Activated CD4-positive, alpha-beta T cell treated with anti-CD3 and anti-CD28 coated beads for 36 hours (primary cell): ENCODE measurements at regions not wholly inside any gene's neighbourhood (a gene's known extent, or its start where the extent isn't known, plus 50 kb on each side); places are given as distances from the start of the nearest gene placed in this dataset.

Experiments used
- ATAC-seq: fragments of 200-7000 bp; cut with Tn5 transposase; one replicate; pipeline ENCODE4 v1.10.0; 2021; ENCODE audit warnings: mild to moderate bottlenecking, moderate library complexity
- CTCF ChIA-PET: fragments of 350-600 bp; sonication (Branson Sonifier 250); formaldehyde crosslinking; loops from one replicate; lab custom pipeline; 2021; ENCODE audit warnings: antibody characterized with exemption; lab: Charles Lee
- POLR2A ChIA-PET: fragments of 350-600 bp; sonication (Branson Sonifier 250); formaldehyde crosslinking; loops from one replicate; lab custom pipeline; 2021; ENCODE audit warnings: antibody characterized with exemption, inconsistent platforms; lab: Charles Lee
- DNase-seq: peaks from one replicate; pipeline ENCODE4 v3.0.0-alpha.2; 2020
- H3K27ac Mint-ChIP-seq: one replicate; pipeline ENCODE4 v1.8.0; 2021; ENCODE audit warnings: mixed read lengths
- H3K27me3 Mint-ChIP-seq: one replicate; pipeline ENCODE4 v1.8.0; 2021; ENCODE audit warnings: mixed read lengths
- H3K36me3 Mint-ChIP-seq: one replicate; pipeline ENCODE4 v1.8.0; 2021; ENCODE audit warnings: low read depth, mixed read lengths
- H3K4me1 Mint-ChIP-seq: one replicate; pipeline ENCODE4 v1.8.0; 2021; ENCODE audit warnings: mixed read lengths
- H3K4me3 Mint-ChIP-seq: one replicate; pipeline ENCODE4 v1.8.0; 2021; ENCODE audit warnings: mild to moderate bottlenecking, moderate library complexity, mixed read lengths
- H3K9me3 Mint-ChIP-seq: one replicate; pipeline ENCODE4 v1.8.0; 2021; ENCODE audit warnings: low read depth, mixed read lengths
- intact Hi-C, 2 experiments: fragments of 100-400 bp; cut with DNase I in 1 of 2; cut with micrococcal nuclease in 1 of 2; formaldehyde crosslinking; loops; one replicate each; pipeline versions ENCODE4 v1.14.2 to v1.15.1; 2022 to 2024; cut with DNase I, micrococcal nuclease

DNA sequence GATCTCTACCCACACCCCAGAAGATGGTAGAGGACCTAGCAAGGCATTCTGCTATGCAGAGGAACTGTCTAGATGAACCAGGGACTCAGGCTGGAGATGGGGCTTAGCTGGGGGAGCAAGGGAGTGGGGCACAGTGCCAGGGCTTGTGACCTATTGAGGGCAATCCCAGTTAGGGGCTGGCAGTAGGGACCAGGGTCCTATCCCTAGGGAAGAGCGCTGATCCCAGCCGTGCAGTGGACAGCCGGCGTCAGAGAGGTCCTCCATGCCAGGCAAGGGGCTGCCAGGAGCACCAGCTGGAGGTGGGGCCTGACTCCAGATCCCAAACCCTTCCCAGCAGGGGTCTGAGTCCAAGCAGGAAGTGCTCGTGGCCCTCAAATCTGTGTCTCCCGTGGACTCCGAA, 52.7 kb upstream of the NEURL1B start:
- no peak overlapping the region for H3K4me3 Mint-ChIP-seq
- ATAC-seq, result no peak

GRCh38 chr5:172587061-172587405, 54.0 kb upstream of the NEURL1B start:
- Mint-ChIP-seq H3K36me3 (no peaks in the 10 kb centered on the region), H3K27ac (no peak overlapping the region), H3K27me3 (peaks cover 9% of the 10 kb centered on the region), H3K9me3 (no peaks in the 10 kb centered on the region), H3K4me3 (no peak overlapping the region), H3K4me1 (no peaks in the 10 kb centered on the region)
- ATAC-seq (no peak), DNase-seq (no peak)
- intact Hi-C loops, result no loop called here
- ChIA-PET CTCF (no interaction called here), POLR2A (no interaction called here)

More for the DNA sequence above, 52.7 kb upstream of the NEURL1B start:
- no peaks in the 10 kb centered on the region for H3K4me1 Mint-ChIP-seq
- peaks cover 6% of the 10 kb centered on the region for H3K27me3 Mint-ChIP-seq
- H3K27ac Mint-ChIP-seq, result no peak overlapping the region
- ChIA-PET CTCF (no interaction called here), POLR2A (no interaction called here)
- no peak for DNase-seq
- no peaks in the 10 kb centered on the region for H3K9me3 Mint-ChIP-seq
- intact Hi-C loops, result no loop called here
- H3K36me3 Mint-ChIP-seq, result no peaks in the 10 kb centered on the region

GRCh38 chr5:172586125-172587060, 54.7 kb upstream of the NEURL1B start:
- H3K4me3 Mint-ChIP-seq, result no peak overlapping the region
- no peaks in the 10 kb centered on the region for H3K4me1 Mint-ChIP-seq
- DNase-seq, result no peak
- POLR2A ChIA-PET, result no interaction called here
- no peaks in the 10 kb centered on the region for H3K9me3 Mint-ChIP-seq
- intact Hi-C loops, result no loop called here
- no peaks in the 10 kb centered on the region for H3K36me3 Mint-ChIP-seq
- no peak overlapping the region for H3K27ac Mint-ChIP-seq
- ATAC-seq, result no peak
- peaks cover 9% of the 10 kb centered on the region for H3K27me3 Mint-ChIP-seq
- CTCF ChIA-PET, result no interaction called here

DNA sequence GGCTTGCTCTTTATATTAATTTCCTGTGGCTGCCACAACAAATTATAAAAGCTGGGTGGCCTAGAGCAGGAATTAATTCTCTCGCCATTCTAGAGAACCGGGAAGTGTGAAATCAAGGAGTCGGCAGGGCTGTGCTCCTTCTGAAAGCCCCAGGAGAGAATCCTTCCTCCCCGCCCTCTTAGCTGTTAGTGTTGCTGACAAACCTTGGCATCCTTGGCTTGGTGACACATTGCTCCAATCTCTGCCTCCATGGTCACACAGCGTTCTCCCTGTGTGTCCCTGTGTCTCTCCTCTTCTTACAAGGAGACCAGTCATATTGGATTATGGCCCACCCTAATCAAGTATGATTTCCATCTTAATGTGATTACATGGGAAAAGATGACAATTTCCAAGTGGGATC, 55.9 kb upstream of the NEURL1B start:
- Mint-ChIP-seq H3K36me3 (no peaks in the 10 kb centered on the region), H3K9me3 (no peaks in the 10 kb centered on the region), H3K27ac (no peak overlapping the region), H3K4me3 (no peak overlapping the region), H3K4me1 (no peaks in the 10 kb centered on the region), H3K27me3 (peaks cover 11% of the 10 kb centered on the region)
- no peak for DNase-seq
- intact Hi-C loops, result no loop called here
- ATAC-seq, result no peak
- CTCF ChIA-PET, result no interaction called here
- POLR2A ChIA-PET, result no interaction called here

DNA sequence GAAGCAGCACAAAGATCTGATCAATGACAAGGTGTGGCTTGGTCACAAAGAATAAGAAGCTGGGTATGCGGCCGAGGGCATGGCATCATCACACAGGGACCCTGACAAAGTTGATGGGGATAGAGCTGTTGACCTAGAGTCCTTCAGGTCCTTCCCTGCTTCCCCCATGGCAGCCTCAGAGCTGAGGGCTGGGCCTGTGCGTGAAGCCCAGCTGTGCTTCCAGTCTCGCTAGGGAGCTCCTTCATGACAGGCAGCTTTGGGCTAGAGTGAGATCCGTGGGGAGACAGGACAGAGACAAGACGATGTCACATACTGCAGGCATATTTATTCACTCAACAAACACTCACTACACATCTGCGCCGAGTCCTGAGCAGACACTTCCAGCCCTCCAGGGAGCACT, 56.4 kb upstream of the NEURL1B start:
- ChIA-PET CTCF (no interaction called here), POLR2A (no interaction called here)
- DNase-seq (no peak), ATAC-seq (no peak)
- no peaks in the 10 kb centered on the region for H3K9me3 Mint-ChIP-seq
- intact Hi-C loops, result no loop called here
- H3K27me3 Mint-ChIP-seq, result peaks cover 11% of the 10 kb centered on the region
- H3K4me1 Mint-ChIP-seq, result no peaks in the 10 kb centered on the region
- H3K36me3 Mint-ChIP-seq, result no peaks in the 10 kb centered on the region
- no peak overlapping the region for H3K4me3 Mint-ChIP-seq
- no peak overlapping the region for H3K27ac Mint-ChIP-seq

DNA sequence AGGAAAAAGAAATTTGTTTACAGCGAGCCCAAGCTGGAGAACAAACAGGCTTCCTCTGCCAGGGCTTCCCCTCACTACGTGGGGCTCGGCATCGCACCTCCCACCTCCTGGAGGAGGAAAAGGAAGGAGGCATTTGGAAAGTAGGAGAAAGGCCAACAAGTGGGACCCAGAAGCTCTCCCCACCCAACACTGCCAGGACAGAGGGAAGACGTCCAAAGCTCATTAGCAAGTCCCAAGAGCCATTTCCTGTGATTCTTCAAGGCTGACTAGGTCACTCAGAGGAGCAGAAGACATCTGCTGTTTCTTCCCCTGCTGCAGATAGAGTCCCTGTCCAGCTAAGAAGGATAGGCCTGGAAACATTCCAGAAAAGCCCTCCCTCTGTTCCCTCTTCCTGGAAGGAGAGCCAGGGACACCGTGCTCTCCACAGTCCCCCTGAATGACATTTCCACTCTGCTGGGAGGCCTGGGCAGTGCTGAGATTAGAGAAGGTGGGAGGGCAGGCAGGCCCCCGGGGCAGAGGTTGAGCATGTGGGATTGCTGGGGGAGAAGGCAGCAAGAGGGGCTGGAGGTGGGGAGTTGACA, 57.0 kb upstream of the NEURL1B start:
- ChIA-PET CTCF (no interaction called here), POLR2A (no interaction called here)
- Mint-ChIP-seq H3K4me1 (no peaks in the 10 kb centered on the region), H3K27ac (no peak overlapping the region), H3K36me3 (no peaks in the 10 kb centered on the region), H3K27me3 (peaks cover 11% of the 10 kb centered on the region), H3K9me3 (no peaks in the 10 kb centered on the region), H3K4me3 (no peak overlapping the region)
- DNase-seq (no peak), ATAC-seq (no peak)
- intact Hi-C loops, result no loop called here

- no peaks in the 10 kb centered on the region for H3K36me3 Mint-ChIP-seq
- H3K27me3 Mint-ChIP-seq, result peaks cover 11% of the 10 kb centered on the region
- ChIA-PET CTCF (no interaction called here), POLR2A (no interaction called here)
- intact Hi-C loops, result no loop called here
- no peak overlapping the region for H3K4me3 Mint-ChIP-seq
- H3K27ac Mint-ChIP-seq, result no peak overlapping the region
- H3K4me1 Mint-ChIP-seq, result no peaks in the 10 kb centered on the region
- DNase-seq (no peak), ATAC-seq (no peak)
- H3K9me3 Mint-ChIP-seq, result no peaks in the 10 kb centered on the region
Observed at GRCh38 chr5:172582940-172583339, 58.1 kb upstream of the NEURL1B start.

GRCh38 chr5:172581315-172581714, 59.7 kb upstream of the NEURL1B start:
- intact Hi-C loops, result no loop called here
- Mint-ChIP-seq H3K27me3 (peaks cover 11% of the 10 kb centered on the region), H3K4me1 (no peaks in the 10 kb centered on the region), H3K27ac (no peak overlapping the region), H3K4me3 (no peak overlapping the region), H3K36me3 (no peaks in the 10 kb centered on the region), H3K9me3 (no peaks in the 10 kb centered on the region)
- no peak for ATAC-seq
- DNase-seq, result no peak
- POLR2A ChIA-PET, result no interaction called here
- CTCF ChIA-PET, result interaction anchor here (0.6 kb wide), 1 partner anchor 1173 kb away, joined by 3 read pairs; no protein-coding TSS in a partner anchor

- H3K27ac Mint-ChIP-seq, result no peak overlapping the region
- H3K9me3 Mint-ChIP-seq, result no peaks in the 10 kb centered on the region
- ChIA-PET POLR2A (no interaction called here), CTCF (no interaction called here)
- no peaks in the 10 kb centered on the region for H3K4me1 Mint-ChIP-seq
- peaks cover 9% of the 10 kb centered on the region for H3K27me3 Mint-ChIP-seq
- intact Hi-C loops, result no loop called here
- no peaks in the 10 kb centered on the region for H3K36me3 Mint-ChIP-seq
- ATAC-seq (no peak), DNase-seq (no peak)
- H3K4me3 Mint-ChIP-seq, result no peak overlapping the region
Observed at GRCh38 chr5:172579403-172579990, 61.6 kb upstream of the NEURL1B start.

DNA sequence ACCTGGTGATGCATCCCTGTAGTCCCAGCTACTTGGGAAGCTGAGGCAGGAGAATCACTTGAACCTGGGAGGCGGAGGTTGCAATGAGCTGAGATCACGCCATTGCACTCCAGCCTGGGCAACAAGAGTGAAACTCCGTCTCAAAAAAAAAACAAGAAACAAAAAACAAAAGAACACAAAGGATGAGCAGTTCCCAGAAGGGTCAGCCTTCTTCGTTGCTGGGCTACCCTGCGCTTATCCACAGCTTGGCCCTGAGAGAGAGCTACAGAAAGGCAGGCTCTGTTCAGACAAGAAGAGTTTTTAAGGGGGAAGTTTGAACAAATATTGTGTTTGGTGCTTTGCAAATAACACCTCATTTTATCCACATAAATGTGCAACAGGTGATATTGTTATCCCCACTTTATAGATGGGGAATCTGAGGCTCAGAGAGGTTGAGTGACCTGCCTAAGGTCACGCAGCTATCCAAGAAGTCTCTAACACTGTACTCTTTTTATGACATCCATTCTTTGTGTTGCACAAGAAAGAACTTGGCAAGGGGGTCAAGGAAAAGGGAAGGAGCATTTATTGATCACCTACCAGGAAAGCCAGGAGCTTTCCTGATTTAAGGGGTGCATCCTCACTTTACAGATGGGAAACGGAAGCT, 63.7 kb upstream of the NEURL1B start:
- no peak for ATAC-seq
- no peak for DNase-seq
- no peaks in the 10 kb centered on the region for H3K36me3 Mint-ChIP-seq
- CTCF ChIA-PET, result interaction anchor here (0.6 to 0.7 kb wide), 5 partner anchors 16 to 1228 kb away, joined by 3 to 4 read pairs (median 3); partner anchors contain the start of gene STC2
- POLR2A ChIA-PET, result interaction anchor here (0.6 kb wide), 1 partner anchor 177 kb away, joined by 6 read pairs; no protein-coding TSS in a partner anchor
- H3K27ac Mint-ChIP-seq, result no peak overlapping the region
- no peaks in the 10 kb centered on the region for H3K4me1 Mint-ChIP-seq
- intact Hi-C loops, result no loop called here
- no peaks in the 10 kb centered on the region for H3K9me3 Mint-ChIP-seq
- H3K27me3 Mint-ChIP-seq, result peaks cover 4% of the 10 kb centered on the region
- no peak overlapping the region for H3K4me3 Mint-ChIP-seq

DNA sequence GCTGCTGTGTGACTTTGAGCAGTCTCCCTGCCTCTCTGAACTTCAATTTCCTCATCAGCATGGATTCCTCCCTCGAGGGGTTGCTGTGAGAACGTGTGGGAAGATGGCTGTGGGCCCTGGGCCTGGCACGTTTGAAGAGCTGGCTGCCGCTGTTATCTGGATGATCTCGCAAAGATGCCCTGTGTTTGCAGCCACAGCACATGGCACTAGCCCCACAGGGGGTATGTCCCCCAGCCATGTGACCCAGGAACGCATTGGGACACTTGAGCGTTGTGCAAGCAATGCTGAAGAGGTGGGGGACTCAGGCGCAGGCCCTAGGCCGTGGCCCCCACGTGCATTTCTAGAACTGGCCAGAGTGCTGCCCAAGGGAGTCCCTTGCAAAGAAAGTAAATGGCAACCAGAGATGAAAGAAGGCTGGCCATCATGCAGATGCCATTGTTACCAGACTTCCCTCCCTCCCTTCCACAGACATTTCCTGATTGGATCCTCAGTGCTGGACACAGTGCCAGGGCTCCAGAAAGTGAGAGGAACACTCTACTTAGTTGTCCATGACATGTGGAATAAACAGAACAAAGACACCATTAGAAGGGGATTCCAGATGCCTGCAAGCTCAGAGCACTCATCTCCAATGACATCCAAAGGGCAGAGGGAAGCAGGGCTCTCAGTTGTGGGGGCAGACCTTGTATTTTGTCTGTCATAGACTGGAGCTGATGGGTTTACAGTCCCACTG, 65.1 kb upstream of the NEURL1B start:
- H3K27me3 Mint-ChIP-seq, result no peaks in the 10 kb centered on the region
- no peaks in the 10 kb centered on the region for H3K36me3 Mint-ChIP-seq
- no peaks in the 10 kb centered on the region for H3K9me3 Mint-ChIP-seq
- POLR2A ChIA-PET, result no interaction called here
- H3K4me3 Mint-ChIP-seq, result no peak overlapping the region
- H3K4me1 Mint-ChIP-seq, result no peaks in the 10 kb centered on the region
- DNase-seq (no peak), ATAC-seq (no peak)
- CTCF ChIA-PET, result interaction anchor here (0.7 kb wide), 1 partner anchor 137 kb away, joined by 6 read pairs; no protein-coding TSS in a partner anchor
- intact Hi-C loops, result no loop called here
- no peak overlapping the region for H3K27ac Mint-ChIP-seq
